CD4-positive, alpha-beta T cell (primary cell): ENCODE measurements at regions not wholly inside any gene's neighbourhood (a gene's known extent, or its start where the extent isn't known, plus 50 kb on each side); places are given as distances from the start of the nearest gene placed in this dataset.

Experiments
- ATAC-seq: fragments of 200-7000 bp; cut with Tn5 transposase; one replicate; pipeline ENCODE4 v1.10.0; 2022; ENCODE audit warnings: mild to moderate bottlenecking; ENCODE audit not compliant: poor library complexity
- CTCF ChIA-PET: fragments of 350-600 bp; sonication (Branson Sonifier 250); formaldehyde crosslinking; loops from one replicate; lab custom pipeline; 2021; ENCODE audit warnings: antibody characterized with exemption, inconsistent platforms; lab: Charles Lee
- POLR2A ChIA-PET: fragments of 350-600 bp; sonication (Branson Sonifier 250); formaldehyde crosslinking; loops from one replicate; lab custom pipeline; 2021; ENCODE audit warnings: antibody characterized with exemption, inconsistent platforms; lab: Charles Lee
- DNase-seq, 14 experiments: peaks; one replicate each; pipeline ENCODE4 v3.0.0-alpha.2; 2013 to 2020; ENCODE audit warnings: mixed read lengths in 2 of 14
- H3K27ac ChIP-seq, 2 donors: one replicate each; pipeline versions ENCODE4 v1.5.1 to v1.7.0; 2013; ENCODE audit warnings: low read length in 2 of 2, low read depth in 1 of 2, mild to moderate bottlenecking in 1 of 2
- H3K27me3 ChIP-seq, 2 experiments: 1 replicate in 1 of 2; 2 replicates in 1 of 2; pipeline versions ENCODE4 v1.6.1 to v1.7.0; 2013; ENCODE audit warnings: low read length in 2 of 2, control low read depth in 1 of 2, mild to moderate bottlenecking in 1 of 2, moderate library complexity in 1 of 2; ENCODE audit not compliant: insufficient read depth in 2 of 2, control insufficient read depth in 1 of 2
- H3K36me3 ChIP-seq: one replicate; pipeline ENCODE4 v1.6.1; 2013; ENCODE audit warnings: low read length, control low read depth; ENCODE audit not compliant: insufficient read depth
- H3K4me1 ChIP-seq: one replicate; pipeline ENCODE4 v1.6.1; 2013; ENCODE audit warnings: low read length, control low read depth; ENCODE audit not compliant: insufficient read depth
- H3K4me3 ChIP-seq: one replicate; pipeline ENCODE4 v1.5.1; 2013; ENCODE audit warnings: mild to moderate bottlenecking, low read length, moderate library complexity
- H3K9me3 ChIP-seq, 2 experiments: 1 replicate in 1 of 2; 2 replicates in 1 of 2; pipeline versions ENCODE4 v1.6.1 to v1.7.0; 2013; ENCODE audit warnings: low read length in 2 of 2, mild to moderate bottlenecking in 2 of 2, control low read depth in 1 of 2, moderate library complexity in 1 of 2; ENCODE audit not compliant: control insufficient read depth in 1 of 2, insufficient read depth in 1 of 2
- H3K27ac Mint-ChIP-seq: one replicate; pipeline ENCODE4 v1.8.0; 2020; ENCODE audit warnings: mixed read lengths
- H3K27me3 Mint-ChIP-seq: one replicate; pipeline ENCODE4 v1.8.0; 2021; ENCODE audit warnings: mixed read lengths
- H3K36me3 Mint-ChIP-seq: one replicate; pipeline ENCODE4 v1.8.0; 2021; ENCODE audit warnings: low read depth, mixed read lengths
- H3K4me1 Mint-ChIP-seq: one replicate; pipeline ENCODE4 v1.8.0; 2021; ENCODE audit warnings: low read depth, mixed read lengths
- H3K4me3 Mint-ChIP-seq: one replicate; pipeline ENCODE4 v1.8.0; 2020; ENCODE audit warnings: mild to moderate bottlenecking, mixed read lengths
- H3K9me3 Mint-ChIP-seq: one replicate; pipeline ENCODE4 v1.8.0; 2020; ENCODE audit warnings: mixed read lengths
- intact Hi-C, 2 experiments: fragments of 100-400 bp; cut with DNase I in 1 of 2; cut with micrococcal nuclease in 1 of 2; formaldehyde crosslinking; loops; one replicate each; pipeline versions ENCODE4 v1.15.1 to v1.9.0; 2023 to 2025; cut with DNase I, micrococcal nuclease
- TF ChIP-seq, protein P1 (sequence below): fragments of 200-600 bp; IDR thresholded peaks from one replicate; pipeline ENCODE4 v1.8.0; 2022; ENCODE audit warnings: antibody characterized with exemption, mild to moderate bottlenecking

DNA sequence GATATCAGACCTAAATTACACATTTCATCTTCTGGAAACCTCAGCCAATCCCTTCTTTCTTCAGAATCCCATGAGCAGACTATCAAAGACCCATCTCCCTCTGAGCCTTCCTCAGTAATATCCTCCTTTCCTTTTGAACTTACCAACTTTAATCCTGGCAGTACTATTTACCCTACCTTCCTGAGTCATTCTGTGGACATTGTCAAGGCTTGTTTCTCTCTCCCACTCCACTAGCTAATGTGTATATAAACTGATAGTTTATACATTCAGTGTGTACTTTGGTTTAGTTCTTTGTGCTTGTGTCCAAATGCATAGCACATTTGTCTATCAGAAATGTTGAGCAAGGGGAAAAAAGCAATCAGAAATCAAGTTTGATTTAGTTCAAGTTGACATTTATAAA is 568.3 kb downstream of the CSNK1G3 start:
- CTCF ChIA-PET, result no interaction called here

DNA sequence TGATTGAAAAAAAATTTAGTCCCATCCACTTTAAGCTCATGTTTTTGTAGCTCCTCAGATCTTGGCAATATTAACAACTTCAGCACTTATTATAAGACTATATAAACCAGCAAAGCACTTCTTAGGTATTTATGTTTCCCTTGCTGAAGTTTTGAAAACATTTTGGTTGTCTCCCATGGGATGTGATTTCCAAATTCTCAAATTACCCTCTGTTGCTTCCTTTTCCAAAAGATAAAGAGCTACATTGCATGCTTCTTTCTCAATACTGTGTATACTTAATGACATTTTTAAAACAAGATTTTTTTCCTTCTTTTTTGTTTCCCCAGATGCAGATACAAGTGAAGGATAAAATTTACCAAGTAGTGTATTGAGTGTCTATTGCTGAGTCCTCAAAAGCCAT is 567.1 kb downstream of the CSNK1G3 start:
- ChIA-PET CTCF (no interaction called here), POLR2A (no interaction called here)
- Histone ChIP-seq H3K27me3 (no peaks in the 10 kb centered on the region), H3K9me3 (peaks cover 0 to 9% of the 10 kb centered on the region in 2 experiments), H3K4me1 (no peaks in the 10 kb centered on the region), H3K4me3 (no peak overlapping the region), H3K36me3 (no peaks in the 10 kb centered on the region), H3K27ac (no peak overlapping the region)
- Mint-ChIP-seq H3K4me3 (no peak overlapping the region), H3K9me3 (peaks cover 6% of the 10 kb centered on the region), H3K4me1 (no peaks in the 10 kb centered on the region), H3K27ac (no peak overlapping the region), H3K36me3 (no peaks in the 10 kb centered on the region), H3K27me3 (no peaks in the 10 kb centered on the region)
- TF ChIP-seq, protein P1, sequence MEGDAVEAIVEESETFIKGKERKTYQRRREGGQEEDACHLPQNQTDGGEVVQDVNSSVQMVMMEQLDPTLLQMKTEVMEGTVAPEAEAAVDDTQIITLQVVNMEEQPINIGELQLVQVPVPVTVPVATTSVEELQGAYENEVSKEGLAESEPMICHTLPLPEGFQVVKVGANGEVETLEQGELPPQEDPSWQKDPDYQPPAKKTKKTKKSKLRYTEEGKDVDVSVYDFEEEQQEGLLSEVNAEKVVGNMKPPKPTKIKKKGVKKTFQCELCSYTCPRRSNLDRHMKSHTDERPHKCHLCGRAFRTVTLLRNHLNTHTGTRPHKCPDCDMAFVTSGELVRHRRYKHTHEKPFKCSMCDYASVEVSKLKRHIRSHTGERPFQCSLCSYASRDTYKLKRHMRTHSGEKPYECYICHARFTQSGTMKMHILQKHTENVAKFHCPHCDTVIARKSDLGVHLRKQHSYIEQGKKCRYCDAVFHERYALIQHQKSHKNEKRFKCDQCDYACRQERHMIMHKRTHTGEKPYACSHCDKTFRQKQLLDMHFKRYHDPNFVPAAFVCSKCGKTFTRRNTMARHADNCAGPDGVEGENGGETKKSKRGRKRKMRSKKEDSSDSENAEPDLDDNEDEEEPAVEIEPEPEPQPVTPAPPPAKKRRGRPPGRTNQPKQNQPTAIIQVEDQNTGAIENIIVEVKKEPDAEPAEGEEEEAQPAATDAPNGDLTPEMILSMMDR, result no peak
- intact Hi-C loops, result no loop called here
- DNase-seq, result no peak
- ATAC-seq, result no peak

More for the DNA sequence above, 568.3 kb downstream of the CSNK1G3 start:
- POLR2A ChIA-PET, result no interaction called here
- Mint-ChIP-seq H3K4me1 (no peaks in the 10 kb centered on the region), H3K36me3 (no peaks in the 10 kb centered on the region), H3K9me3 (peaks cover 6% of the 10 kb centered on the region), H3K27me3 (no peaks in the 10 kb centered on the region), H3K4me3 (no peak overlapping the region), H3K27ac (no peak overlapping the region)
- H3K4me3 ChIP-seq, result no peak overlapping the region
- H3K4me1 ChIP-seq, result no peaks in the 10 kb centered on the region
- no peak overlapping the region for H3K27ac ChIP-seq
- H3K9me3 ChIP-seq, result peaks cover 0 to 9% of the 10 kb centered on the region in 2 experiments
- no peaks in the 10 kb centered on the region for H3K36me3 ChIP-seq
- ATAC-seq (no peak), DNase-seq (no peak)
- intact Hi-C loops, result no loop called here
- TF ChIP-seq, protein P1, result no peak
- no peaks in the 10 kb centered on the region for H3K27me3 ChIP-seq

DNA sequence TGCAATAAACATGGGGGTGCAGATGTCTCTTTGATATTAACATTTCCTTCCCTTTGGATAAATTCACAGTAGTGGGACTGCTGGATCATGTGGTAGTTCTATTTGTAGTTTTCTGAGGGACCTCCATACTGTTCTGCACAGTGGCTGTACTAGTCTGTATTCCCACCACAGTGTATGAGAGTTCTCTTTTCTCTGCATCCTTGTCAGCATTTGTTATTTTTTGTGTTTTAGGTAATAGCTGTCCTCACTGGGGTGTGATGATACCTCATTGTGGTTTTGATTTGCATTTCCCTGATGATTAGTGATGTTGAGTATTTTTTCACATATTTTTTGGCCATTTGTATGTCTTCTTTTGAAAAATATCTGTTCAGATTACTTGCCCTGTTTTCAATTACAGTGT is 562.5 kb downstream of the CSNK1G3 start:
- no peaks in the 10 kb centered on the region for H3K4me1 ChIP-seq
- POLR2A ChIA-PET, result no interaction called here
- intact Hi-C loops, result no loop called here
- DNase-seq, result no peak
- H3K9me3 ChIP-seq, result peaks cover 0 to 9% of the 10 kb centered on the region in 2 experiments
- H3K4me3 ChIP-seq, result no peak overlapping the region
- Mint-ChIP-seq H3K4me1 (no peaks in the 10 kb centered on the region), H3K9me3 (peaks cover 2% of the 10 kb centered on the region), H3K4me3 (no peak overlapping the region), H3K27ac (no peak overlapping the region), H3K36me3 (no peaks in the 10 kb centered on the region), H3K27me3 (no peaks in the 10 kb centered on the region)
- no peaks in the 10 kb centered on the region for H3K36me3 ChIP-seq
- TF ChIP-seq, protein P1, result no peak
- no peak for ATAC-seq
- CTCF ChIA-PET, result no interaction called here
- H3K27ac ChIP-seq, result no peak overlapping the region
- H3K27me3 ChIP-seq, result no peaks in the 10 kb centered on the region
